Ammon's horn (tissue), 1 donor: ENCODE measurements at regions not wholly inside any gene's neighbourhood (a gene's known extent, or its start where the extent isn't known, plus 50 kb on each side); places are given as distances from the start of the nearest gene placed in this dataset.
"Not testable (repeated sequence)": the region's sequence is repeated elsewhere in the genome, so short reads cannot be mapped to it uniquely, and the experiment has no call there.

Source experiments
- DNase-seq: peaks from one replicate; pipeline ENCODE4 v3.0.0-alpha.2; 2016; ENCODE audit warnings: low spot score

GRCh38 chr3:110888625-110889375, 182.8 kb upstream of the NECTIN3 start:
- not testable (repeated sequence) for DNase-seq

- DNase-seq: not testable (repeated sequence)
These were observed 182.3 kb upstream of the NECTIN3 start for GRCh38 chr3:110889376-110889699.

- no peak for DNase-seq
These were observed 177.0 kb upstream of the NECTIN3 start for GRCh38 chr3:110894574-110894973.

- no peak for DNase-seq
These were observed 176.6 kb upstream of the NECTIN3 start for GRCh38 chr3:110895054-110895453.

- no peak for DNase-seq
These were observed 174.6 kb upstream of the NECTIN3 start for GRCh38 chr3:110897046-110897445.

- no peak for DNase-seq
These were observed 171.0 kb upstream of the NECTIN3 start for GRCh38 chr3:110900576-110900975.

- no peak for DNase-seq
These were observed 170.1 kb upstream of the NECTIN3 start for GRCh38 chr3:110901536-110901935.

- no peak for DNase-seq
These were observed 169.0 kb upstream of the NECTIN3 start for GRCh38 chr3:110902453-110903085.

GRCh38 chr3:110903771-110904519, 167.7 kb upstream of the NECTIN3 start:
- no peak for DNase-seq

- DNase-seq: no peak
These were observed 167.1 kb upstream of the NECTIN3 start for GRCh38 chr3:110904520-110904890.

GRCh38 chr3:110905121-110905520, 166.5 kb upstream of the NECTIN3 start:
- DNase-seq: no peak

- DNase-seq: no peak
These were observed 161.8 kb upstream of the NECTIN3 start for GRCh38 chr3:110909839-110910238.

GRCh38 chr3:110910346-110910955, 161.2 kb upstream of the NECTIN3 start:
- no peak for DNase-seq

- no peak for DNase-seq
These were observed 152.7 kb upstream of the NECTIN3 start for GRCh38 chr3:110918963-110919362.

- DNase-seq: peak; percentile 50
These were observed 145.8 kb upstream of the NECTIN3 start for GRCh38 chr3:110925798-110926197.

- peak; percentile 8 for DNase-seq
These were observed 143.5 kb upstream of the NECTIN3 start for GRCh38 chr3:110928016-110928662.

GRCh38 chr3:110929816-110930215, 141.8 kb upstream of the NECTIN3 start:
- no peak for DNase-seq

GRCh38 chr3:110932567-110932966, 139.0 kb upstream of the NECTIN3 start:
- DNase-seq: no peak

- no peak for DNase-seq
These were observed 137.7 kb upstream of the NECTIN3 start for GRCh38 chr3:110933821-110934426.

- no peak for DNase-seq
These were observed 133.0 kb upstream of the NECTIN3 start for GRCh38 chr3:110938629-110939028.

GRCh38 chr3:110940055-110940454, 131.6 kb upstream of the NECTIN3 start:
- DNase-seq: no peak

GRCh38 chr3:110944782-110945181, 126.8 kb upstream of the NECTIN3 start:
- DNase-seq: no peak
